Stomach (tissue), 4 donors: ENCODE measurements at regions not wholly inside any gene's neighbourhood (a gene's known extent, or its start where the extent isn't known, plus 50 kb on each side); places are given as distances from the start of the nearest gene placed in this dataset.
"Not testable (repeated sequence)": the region's sequence is repeated elsewhere in the genome, so short reads cannot be mapped to it uniquely, and the experiment has no call there.

Experiments used
- EP300 ChIP-seq: sonication (generic); formaldehyde crosslinking; IDR thresholded peaks from one replicate; pipeline ENCODE4 v1.6.1; 2017; ENCODE audit warnings: antibody characterized with exemption
- TF ChIP-seq, protein P1 (sequence below), 7 experiments: fragments of 450-650 bp in 4 of 7; fragments of 200-600 bp in 3 of 7; sonication (generic) in 3 of 7; IDR thresholded peaks; one replicate each; pipeline ENCODE4 v1.5.1; 2016 to 2019; ENCODE audit warnings: antibody characterized with exemption in 7 of 7, control low read depth in 2 of 7, mild to moderate bottlenecking in 1 of 7

DNA sequence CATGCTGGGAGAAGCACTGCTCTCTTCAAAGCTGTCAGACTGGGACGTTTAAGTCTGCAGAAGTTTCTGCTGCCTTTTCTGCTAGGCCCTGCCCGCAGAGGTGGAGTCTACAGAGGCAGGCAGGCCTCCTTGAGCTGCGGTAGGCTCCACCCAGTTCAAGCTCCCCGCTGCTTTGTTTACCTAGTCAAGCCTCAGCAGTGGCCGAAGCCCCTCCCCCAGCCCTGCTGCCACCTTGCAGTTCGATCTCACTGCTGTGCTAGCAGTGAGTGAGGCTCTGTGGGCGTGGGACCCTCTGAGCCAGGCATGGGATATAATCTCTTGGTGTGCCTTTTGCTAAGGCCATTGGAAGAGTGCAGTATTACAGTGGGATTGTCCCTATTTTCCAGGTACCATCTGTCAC is 1540.5 kb downstream of the MAT2B start:
- TF ChIP-seq, protein P1, sequence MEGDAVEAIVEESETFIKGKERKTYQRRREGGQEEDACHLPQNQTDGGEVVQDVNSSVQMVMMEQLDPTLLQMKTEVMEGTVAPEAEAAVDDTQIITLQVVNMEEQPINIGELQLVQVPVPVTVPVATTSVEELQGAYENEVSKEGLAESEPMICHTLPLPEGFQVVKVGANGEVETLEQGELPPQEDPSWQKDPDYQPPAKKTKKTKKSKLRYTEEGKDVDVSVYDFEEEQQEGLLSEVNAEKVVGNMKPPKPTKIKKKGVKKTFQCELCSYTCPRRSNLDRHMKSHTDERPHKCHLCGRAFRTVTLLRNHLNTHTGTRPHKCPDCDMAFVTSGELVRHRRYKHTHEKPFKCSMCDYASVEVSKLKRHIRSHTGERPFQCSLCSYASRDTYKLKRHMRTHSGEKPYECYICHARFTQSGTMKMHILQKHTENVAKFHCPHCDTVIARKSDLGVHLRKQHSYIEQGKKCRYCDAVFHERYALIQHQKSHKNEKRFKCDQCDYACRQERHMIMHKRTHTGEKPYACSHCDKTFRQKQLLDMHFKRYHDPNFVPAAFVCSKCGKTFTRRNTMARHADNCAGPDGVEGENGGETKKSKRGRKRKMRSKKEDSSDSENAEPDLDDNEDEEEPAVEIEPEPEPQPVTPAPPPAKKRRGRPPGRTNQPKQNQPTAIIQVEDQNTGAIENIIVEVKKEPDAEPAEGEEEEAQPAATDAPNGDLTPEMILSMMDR (IDR thresholded peaks at IDR 0.05): not testable (repeated sequence)
- TF ChIP-seq EP300: not testable (repeated sequence)
